Type B pancreatic cell (in vitro differentiated cells): ENCODE measurements at regions not wholly inside any gene's neighbourhood (a gene's known extent, or its start where the extent isn't known, plus 50 kb on each side); places are given as distances from the start of the nearest gene placed in this dataset.

Experiments used
- DNase-seq: peaks from one replicate; pipeline ENCODE4 v3.0.0; 2021; ENCODE audit warnings: mixed read lengths; ENCODE audit not compliant: unreplicated experiment; ENCODE audit errors: extremely low spot score
- H3K27ac Mint-ChIP-seq: 2 replicates; pipeline ENCODE4 v1.8.0; 2021; ENCODE audit warnings: mild to moderate bottlenecking, mixed read lengths
- H3K27me3 Mint-ChIP-seq: 2 replicates; pipeline ENCODE4 v1.8.0; 2021; ENCODE audit warnings: mixed read lengths
- H3K36me3 Mint-ChIP-seq: 2 replicates; pipeline ENCODE4 v1.8.0; 2021; ENCODE audit warnings: mixed read lengths
- H3K4me1 Mint-ChIP-seq: one replicate; pipeline ENCODE4 v1.8.0; 2021; ENCODE audit warnings: mixed read lengths; ENCODE audit not compliant: unreplicated experiment
- H3K4me3 Mint-ChIP-seq: 2 replicates; pipeline ENCODE4 v1.8.0; 2021; ENCODE audit warnings: mild to moderate bottlenecking, mixed read lengths
- H3K9me3 Mint-ChIP-seq: 2 replicates; pipeline ENCODE4 v1.8.0; 2021; ENCODE audit warnings: mixed read lengths
- TF ChIP-seq, protein P1 (sequence below): fragments of 200-600 bp; sonication (generic); conservative IDR thresholded peaks from 2 replicates; pipeline ENCODE4 v1.5.0; 2021; ENCODE audit warnings: antibody characterized with exemption, mild to moderate bottlenecking

DNA sequence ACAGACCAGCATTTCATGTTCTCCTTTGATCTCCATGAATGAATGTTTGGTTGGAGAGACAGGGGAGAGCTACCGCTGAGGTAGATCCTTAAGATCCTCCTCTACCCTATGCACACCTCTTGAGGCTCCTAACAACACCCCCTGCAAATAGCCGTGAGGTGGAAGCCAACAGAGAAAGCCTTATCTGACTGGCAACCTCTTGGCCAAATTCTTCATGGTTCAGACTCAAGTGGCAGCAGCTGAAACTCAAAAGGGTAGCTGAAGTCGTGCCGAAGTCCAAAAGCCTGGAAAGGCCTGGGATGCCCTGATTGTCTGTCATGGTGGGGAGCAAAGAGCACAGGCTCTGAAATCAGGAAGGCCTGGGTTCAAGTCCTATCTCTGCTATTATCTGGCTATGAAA lies 184.9 kb downstream of the SEC61B start:
- Mint-ChIP-seq H3K27ac (no peak overlapping the region), H3K4me3 (no peak overlapping the region)

DNA sequence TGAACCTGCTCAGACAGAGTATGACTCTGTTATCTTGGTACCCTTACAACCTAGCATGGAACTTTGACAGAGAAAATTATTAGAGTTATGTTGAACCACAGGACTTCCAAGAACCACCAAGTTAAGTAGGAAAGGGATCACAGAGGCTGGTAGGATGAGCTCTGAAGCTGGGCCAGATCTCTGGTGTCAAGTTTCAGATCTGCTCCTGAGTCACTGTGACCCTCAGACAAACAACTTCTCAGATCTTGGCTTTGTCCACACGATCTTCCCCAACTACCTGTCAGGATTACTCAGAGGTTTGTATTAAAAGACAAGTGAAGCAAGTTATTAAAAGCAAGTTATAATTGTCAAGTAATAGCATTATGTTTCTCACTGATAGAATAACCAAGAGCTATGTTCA lies 189.0 kb downstream of the SEC61B start:
- H3K4me3 Mint-ChIP-seq = no peak overlapping the region
- DNase-seq = no peak
- H3K36me3 Mint-ChIP-seq = no peaks in the 10 kb centered on the region
- peaks cover 5% of the 10 kb centered on the region for H3K9me3 Mint-ChIP-seq
- peaks cover 7% of the 10 kb centered on the region for H3K4me1 Mint-ChIP-seq
- no peaks in the 10 kb centered on the region for H3K27me3 Mint-ChIP-seq
- no peak overlapping the region for H3K27ac Mint-ChIP-seq
- TF ChIP-seq, protein P1, sequence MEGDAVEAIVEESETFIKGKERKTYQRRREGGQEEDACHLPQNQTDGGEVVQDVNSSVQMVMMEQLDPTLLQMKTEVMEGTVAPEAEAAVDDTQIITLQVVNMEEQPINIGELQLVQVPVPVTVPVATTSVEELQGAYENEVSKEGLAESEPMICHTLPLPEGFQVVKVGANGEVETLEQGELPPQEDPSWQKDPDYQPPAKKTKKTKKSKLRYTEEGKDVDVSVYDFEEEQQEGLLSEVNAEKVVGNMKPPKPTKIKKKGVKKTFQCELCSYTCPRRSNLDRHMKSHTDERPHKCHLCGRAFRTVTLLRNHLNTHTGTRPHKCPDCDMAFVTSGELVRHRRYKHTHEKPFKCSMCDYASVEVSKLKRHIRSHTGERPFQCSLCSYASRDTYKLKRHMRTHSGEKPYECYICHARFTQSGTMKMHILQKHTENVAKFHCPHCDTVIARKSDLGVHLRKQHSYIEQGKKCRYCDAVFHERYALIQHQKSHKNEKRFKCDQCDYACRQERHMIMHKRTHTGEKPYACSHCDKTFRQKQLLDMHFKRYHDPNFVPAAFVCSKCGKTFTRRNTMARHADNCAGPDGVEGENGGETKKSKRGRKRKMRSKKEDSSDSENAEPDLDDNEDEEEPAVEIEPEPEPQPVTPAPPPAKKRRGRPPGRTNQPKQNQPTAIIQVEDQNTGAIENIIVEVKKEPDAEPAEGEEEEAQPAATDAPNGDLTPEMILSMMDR = no peak

More for the DNA sequence above, 184.9 kb downstream of the SEC61B start:
- Mint-ChIP-seq H3K36me3 (no peaks in the 10 kb centered on the region), H3K9me3 (peaks cover 5% of the 10 kb centered on the region), H3K4me1 (peaks cover 7% of the 10 kb centered on the region), H3K27me3 (no peaks in the 10 kb centered on the region)
- no peak for DNase-seq
- TF ChIP-seq, protein P1 = no peak

DNA sequence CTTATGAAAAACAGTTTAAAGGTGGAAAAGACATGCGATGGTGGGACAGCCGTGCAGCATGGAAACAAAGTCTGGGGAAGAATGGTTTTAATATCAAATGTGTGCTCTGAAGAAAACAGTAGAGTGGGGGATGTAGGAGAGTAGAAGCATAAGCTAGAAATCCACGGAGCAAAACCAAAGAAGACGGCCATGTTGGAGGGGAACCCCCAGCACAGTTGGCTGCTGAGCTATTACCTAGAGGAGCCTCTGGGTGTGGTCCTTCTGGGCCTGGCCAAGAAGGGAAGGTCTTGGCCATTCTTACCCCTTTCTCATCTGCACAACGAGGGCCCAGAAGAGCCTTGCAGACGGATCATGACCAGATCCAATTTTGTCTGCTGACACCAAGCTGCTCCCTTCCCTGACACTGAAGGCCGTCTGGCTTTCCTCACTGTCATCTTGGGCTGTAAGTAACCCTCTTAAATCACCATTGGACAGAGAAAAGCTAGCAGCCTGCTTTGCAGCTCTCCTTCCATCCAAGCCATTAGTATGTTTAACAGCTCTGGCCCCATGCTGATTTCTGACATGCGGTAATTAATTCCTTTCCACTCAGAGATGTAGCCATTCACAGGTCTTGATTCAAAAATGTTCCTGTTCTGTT lies 189.5 kb downstream of the SEC61B start:
- DNase-seq = no peak
- H3K4me1 Mint-ChIP-seq = peaks cover 7% of the 10 kb centered on the region
- TF ChIP-seq, protein P1 = no peak
- H3K27ac Mint-ChIP-seq = no peak overlapping the region
- peaks cover 5% of the 10 kb centered on the region for H3K9me3 Mint-ChIP-seq
- no peaks in the 10 kb centered on the region for H3K36me3 Mint-ChIP-seq
- no peaks in the 10 kb centered on the region for H3K27me3 Mint-ChIP-seq
- no peak overlapping the region for H3K4me3 Mint-ChIP-seq

DNA sequence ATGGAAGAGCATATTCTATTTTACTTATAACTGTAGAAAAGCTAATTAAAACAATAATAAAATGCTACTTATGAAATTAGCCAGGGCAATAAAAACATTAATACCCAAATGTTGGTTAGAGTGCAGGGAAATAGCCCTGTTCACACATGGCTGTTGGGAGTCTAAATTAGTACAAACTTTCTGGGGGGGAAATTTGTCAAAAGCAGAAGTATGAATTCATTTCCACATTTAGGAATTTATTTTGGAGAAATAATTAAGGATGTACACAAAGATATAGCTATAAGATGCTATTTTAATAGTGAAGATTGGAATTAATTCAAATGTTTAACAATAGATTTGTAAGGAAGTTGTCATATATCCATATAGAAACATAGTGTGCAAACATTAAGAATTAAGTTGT lies 190.5 kb downstream of the SEC61B start:
- H3K9me3 Mint-ChIP-seq = peaks cover 5% of the 10 kb centered on the region
- H3K27ac Mint-ChIP-seq = no peak overlapping the region

DNA sequence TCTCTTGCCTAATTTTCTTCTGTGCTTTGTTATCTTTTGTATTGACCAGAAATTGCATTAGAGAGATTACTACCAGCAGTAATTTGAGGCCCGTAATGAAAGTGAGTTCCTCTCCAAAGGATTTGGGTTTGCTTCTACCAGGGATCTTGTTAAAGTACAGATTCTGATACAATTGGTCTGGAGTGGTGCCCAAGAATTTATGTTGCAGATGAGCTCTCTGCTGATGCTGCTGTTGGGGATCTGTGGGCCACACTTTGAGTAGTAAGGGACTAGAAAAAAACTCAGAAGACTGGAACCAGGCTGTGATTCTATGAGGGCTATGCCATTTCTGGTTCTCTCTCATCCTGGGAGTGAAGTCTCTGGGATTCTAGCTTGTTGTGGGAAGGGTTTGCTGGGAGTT lies 192.2 kb downstream of the SEC61B start:
- no peaks in the 10 kb centered on the region for H3K36me3 Mint-ChIP-seq
- H3K27me3 Mint-ChIP-seq = no peaks in the 10 kb centered on the region
- no peak for DNase-seq
- H3K4me3 Mint-ChIP-seq = no peak overlapping the region
- no peak overlapping the region for H3K27ac Mint-ChIP-seq
- peaks cover 7% of the 10 kb centered on the region for H3K4me1 Mint-ChIP-seq
- TF ChIP-seq, protein P1 = no peak
- H3K9me3 Mint-ChIP-seq = peaks cover 5% of the 10 kb centered on the region

More for the DNA sequence above, 190.5 kb downstream of the SEC61B start:
- H3K36me3 Mint-ChIP-seq = no peaks in the 10 kb centered on the region
- H3K27me3 Mint-ChIP-seq = no peaks in the 10 kb centered on the region
- peaks cover 7% of the 10 kb centered on the region for H3K4me1 Mint-ChIP-seq
- DNase-seq = no peak
- TF ChIP-seq, protein P1 = no peak
- no peak overlapping the region for H3K4me3 Mint-ChIP-seq
